HG02623 (cell line): ENCODE measurements at regions not wholly inside any gene's neighbourhood (a gene's known extent, or its start where the extent isn't known, plus 50 kb on each side); places are given as distances from the start of the nearest gene placed in this dataset.
"Not testable (repeated sequence)": the region's sequence is repeated elsewhere in the genome, so short reads cannot be mapped to it uniquely, and the experiment has no call there.

ENCODE experiments used
- ATAC-seq: cut with Tn5 transposase; IDR thresholded peaks from one replicate; pipeline ENCODE4 v1.9.1; 2021; ENCODE audit warnings: moderate library complexity; ENCODE audit not compliant: unreplicated experiment

- ATAC-seq = no peak
Measured at GRCh38 chrX:131821945-131822622, 201.0 kb upstream of the STK26 start.

DNA sequence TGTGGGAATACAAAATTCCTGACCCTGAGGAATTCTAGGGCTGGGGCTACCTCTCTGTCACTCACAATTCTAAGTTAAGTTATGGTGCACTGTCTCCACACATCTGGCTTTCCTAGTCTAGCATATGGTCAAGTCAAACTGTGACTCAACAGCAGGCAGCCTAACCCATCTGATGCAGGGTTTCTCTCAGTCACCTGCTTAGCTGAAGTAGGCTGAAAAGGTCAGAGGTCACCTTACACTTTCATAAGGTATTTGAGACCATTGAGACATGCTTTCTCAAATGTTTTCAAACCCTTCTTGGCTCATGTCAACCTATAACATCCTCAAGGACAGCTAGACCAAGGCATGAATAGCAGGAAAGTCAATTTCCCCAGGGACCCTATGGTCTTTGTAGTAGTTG, 196.5 kb upstream of the STK26 start:
- no peak for ATAC-seq

DNA sequence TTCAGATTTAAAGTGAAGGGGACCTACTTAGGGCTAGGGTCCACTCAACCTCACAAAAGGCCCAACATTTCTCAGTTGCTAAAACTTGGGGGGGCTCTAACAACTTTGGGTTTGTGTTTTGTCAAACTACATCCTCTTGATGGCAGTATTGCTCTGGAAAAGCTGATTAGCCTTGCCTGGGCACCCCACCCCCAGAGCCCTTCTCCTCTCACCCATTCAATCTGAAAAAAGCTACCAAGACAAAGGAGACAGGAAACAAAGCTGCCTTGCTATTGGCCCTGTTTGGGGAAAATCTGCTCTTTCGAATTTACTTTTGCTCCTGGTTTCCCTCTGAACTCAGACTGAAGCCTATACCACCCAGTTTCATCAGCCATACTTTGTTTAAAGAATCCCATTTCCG, 195.2 kb upstream of the STK26 start:
- no peak for ATAC-seq

DNA sequence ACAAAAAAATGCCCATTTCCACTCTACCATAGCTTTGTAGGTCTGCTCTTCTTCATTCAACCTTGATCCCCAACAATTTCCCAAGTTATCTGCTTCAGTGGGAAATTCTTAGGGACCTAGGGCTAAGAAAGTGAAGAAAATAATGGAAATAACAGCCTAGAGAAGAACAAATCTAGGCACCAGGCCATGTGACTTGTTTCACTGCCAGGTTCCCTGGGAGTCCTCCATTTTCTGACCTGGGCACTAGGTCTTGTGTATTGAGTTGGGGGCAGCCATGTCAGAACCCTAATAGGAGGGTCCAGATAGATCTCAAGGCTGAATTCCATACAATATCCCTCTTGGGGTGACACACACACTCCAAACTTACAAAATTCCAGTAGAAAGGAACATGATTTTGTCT, 194.6 kb upstream of the STK26 start:
- ATAC-seq = no peak

DNA sequence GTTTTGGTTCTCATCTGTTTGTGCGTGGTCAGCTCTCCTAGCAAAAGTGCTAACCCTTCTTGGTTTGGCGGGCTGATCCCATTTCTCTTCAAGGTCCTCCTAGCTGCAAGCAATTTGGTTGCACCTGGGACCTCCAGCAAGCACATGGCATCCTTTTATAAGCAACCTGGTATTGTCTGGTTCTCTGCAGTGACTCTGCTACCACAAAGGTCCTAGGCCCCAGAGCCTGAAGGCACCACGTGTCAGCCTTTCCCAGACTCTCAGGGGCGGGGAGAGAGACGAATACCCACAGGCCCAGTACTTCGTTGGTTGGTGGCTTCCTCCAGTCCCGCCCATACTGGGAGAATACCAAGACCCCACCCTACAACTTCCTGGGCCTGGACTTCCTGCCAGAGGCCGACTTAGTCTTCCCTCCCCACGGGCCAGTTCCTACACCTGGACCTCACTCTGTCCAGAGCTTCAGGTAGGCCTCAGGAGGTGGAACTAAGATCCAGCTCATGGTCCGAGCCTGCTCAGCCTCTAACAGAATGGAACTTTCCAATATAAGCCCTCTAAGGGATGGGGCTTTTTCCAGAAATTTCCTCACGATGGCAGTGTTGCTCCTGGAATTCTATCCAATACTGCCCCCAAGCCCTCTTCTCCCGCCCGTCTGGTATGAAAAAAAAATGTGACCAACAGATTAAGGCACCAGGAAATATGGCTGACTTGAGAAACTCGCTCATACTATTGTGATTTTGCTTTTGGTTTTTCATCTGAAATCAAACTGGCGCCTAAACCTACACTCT, 192.5 kb upstream of the STK26 start:
- ATAC-seq = peak; percentile 79

DNA sequence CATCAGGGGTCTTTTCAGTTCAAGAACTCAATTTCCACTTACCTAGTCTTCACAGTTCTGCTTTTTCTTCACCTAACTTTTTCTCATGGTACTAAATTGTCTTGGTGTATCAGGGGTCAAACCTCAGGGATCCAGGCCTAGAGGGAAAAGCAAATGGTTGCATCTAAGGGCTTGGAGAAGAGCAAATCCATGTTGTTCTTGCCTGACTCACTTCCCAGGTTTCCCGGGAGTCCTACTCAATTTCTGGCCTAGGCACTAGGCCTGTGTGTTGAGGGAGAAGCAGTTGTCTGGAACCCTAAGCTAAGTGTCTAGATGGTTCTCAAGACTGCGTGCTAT, 191.9 kb upstream of the STK26 start:
- no peak for ATAC-seq

GRCh38 chrX:131836161-131836560, 186.9 kb upstream of the STK26 start:
- ATAC-seq = no peak

DNA sequence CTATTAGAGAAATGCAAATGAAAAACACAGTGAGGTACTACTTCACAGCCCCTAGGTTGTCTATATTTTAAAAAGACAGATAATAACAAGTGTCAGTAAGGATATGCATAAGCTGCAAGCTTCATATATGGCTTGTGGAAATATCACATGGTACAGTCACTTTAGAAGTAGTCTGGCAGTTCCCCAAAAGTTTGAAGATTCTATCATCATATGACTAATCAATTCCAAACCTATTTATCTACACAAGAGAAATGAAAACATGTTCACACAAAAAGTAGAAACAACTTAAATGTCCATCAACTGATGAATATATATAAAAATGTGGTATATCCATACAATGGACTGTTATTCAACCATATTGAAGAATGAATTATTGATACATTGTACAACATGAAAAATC, 185.8 kb upstream of the STK26 start:
- ATAC-seq = no peak

GRCh38 chrX:131840799-131841495, 182.2 kb upstream of the STK26 start:
- ATAC-seq = no peak

DNA sequence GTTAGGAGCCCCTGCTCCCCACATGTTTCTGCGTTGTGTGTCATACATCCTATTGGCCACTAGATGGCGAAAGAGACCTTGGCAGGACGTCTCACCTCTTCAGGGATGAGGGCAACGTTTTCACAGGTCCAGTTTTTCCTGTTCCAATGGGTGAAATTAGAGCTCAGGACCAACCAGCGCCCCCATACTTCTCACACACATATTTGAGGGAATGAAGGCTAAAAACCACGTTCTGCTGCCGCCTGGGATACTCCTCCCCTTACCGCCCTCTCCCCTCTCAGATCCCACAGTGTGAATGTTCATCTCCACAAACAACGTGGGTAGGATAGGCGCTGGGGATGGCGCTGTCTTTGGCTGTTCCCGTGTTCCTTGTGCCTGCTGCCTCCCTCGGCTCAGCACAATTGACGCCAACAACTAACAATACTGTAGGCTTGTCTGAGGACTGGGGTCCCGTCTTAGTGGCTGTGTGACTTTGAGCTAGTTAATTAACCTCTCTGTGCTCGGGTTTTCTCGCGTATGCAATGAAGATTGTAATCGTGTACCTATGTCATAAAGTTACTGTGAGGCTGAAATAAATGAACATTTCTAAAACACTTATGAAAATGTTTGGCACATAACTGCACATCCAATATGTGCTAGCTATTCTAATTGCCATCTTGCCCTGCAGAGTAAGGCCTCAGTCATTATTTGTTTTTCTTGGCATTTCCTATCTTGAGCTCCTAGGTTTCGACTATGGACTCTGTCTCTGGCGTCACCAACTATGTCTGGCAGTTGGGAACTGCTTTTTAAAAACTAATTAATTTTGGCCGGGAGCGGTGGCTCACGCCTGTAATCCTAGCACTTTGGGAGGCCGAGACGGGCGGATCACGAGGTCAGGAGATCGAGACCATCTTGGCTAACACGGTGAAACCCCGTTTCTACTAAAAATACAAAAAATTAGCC, 181.3 kb upstream of the STK26 start:
- ATAC-seq = no peak

DNA sequence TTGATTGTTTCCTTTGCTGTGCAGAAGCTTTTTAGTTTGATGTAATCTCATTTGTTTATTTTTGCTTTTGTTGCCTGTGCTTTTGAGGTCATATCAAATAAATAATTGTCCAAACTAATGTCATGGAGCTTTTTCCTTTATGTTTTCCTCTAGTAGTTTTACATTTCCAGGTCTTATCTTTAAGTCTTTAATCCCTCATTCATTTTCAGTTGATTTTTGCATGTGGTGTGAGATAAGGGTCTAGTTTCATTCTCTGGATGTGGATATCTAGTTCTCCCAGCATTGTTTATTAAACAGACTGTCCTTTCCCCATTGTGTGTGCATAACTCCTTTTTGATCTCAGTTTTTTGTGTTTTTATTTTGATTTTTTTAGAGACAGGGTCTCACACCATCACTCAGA, 179.1 kb upstream of the STK26 start:
- ATAC-seq = no peak

DNA sequence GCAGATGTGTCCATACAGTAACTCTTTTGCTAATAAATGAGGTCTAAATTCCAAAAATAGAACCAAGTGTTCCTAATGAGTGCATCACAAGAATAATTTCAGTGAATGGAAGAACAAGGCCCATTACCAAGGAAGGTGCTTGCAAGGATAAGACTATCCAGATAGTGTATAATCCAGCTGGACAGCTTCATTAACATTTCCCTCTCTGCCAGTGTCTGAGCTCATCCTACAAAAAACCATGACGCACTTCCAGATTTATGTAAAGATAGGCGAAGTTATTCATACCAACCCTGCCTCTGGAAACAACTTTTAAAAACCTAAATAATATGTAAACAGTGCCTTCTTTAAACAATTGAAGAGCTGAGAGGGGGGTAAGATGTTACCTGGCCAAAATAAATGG, 177.9 kb upstream of the STK26 start:
- no peak for ATAC-seq

- no peak for ATAC-seq
Measured at GRCh38 chrX:131845771-131846170, 177.3 kb upstream of the STK26 start.

- ATAC-seq = not testable (repeated sequence)
Measured at GRCh38 chrX:131850964-131851363, 172.1 kb upstream of the STK26 start.

DNA sequence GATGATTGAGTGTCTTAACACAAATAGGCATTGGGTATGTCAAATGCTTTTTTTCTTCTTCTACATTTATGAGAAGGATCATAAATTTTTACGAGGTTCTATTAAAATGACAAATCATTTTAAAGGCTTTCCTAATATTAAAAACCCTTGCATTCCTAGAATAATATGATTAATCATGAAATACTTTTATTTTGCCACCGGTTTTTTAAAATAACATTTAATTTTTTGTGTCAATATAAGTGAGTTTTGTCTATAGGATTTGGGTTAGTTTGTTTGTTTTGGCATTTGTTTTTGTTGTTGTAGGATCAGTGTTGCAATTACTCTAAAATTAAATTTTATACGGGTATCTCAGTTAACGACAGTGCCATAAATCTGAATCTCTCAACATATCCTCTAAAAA, 169.7 kb upstream of the STK26 start:
- ATAC-seq = no peak

GRCh38 chrX:131854581-131854980, 168.5 kb upstream of the STK26 start:
- no peak for ATAC-seq

- ATAC-seq = no peak
Measured at GRCh38 chrX:131861088-131861787, 161.9 kb upstream of the STK26 start.

DNA sequence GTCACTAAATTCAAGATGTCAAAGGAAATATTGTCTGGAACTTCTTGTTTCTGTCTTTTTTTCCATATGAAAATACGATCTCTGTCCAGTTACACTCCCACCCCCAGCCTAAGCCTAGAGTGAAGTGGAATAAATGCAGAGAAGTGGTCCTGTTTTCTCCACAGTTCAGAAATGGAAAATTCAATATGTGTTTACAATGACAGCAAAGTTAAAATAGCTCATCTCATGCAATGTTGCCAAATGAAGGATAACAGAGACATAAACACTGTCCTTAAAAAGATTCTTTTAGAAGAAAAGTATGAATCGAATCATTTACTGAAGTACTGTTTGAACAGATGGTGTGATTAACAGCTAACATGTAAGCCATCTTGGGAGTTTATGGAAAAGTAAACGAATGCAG, 160.8 kb upstream of the STK26 start:
- no peak for ATAC-seq

GRCh38 chrX:131869182-131869581, 153.9 kb upstream of the STK26 start:
- no peak for ATAC-seq

DNA sequence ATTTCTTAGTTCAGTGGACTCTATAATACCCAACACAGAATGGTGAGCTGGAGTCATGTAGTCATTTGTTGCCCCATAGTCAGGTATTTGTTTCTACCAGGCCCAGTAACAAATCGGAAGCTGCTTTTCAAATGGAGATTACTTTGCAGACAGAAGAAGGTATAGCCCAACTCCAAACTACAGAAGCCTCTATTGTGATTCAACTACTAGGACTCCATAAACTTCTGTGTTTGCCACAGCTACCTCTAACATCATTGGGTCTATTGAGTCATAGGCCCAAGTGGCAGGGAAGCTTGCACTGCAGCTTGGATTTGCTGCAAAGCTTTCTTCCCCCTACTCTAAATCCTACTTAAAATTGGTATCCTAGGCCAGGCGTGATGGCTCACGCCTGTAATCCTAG, 148.8 kb upstream of the STK26 start:
- no peak for ATAC-seq
